WERI-Rb-1 (cell line): ENCODE measurements at regions not wholly inside any gene's neighbourhood (a gene's known extent, or its start where the extent isn't known, plus 50 kb on each side); places are given as distances from the start of the nearest gene placed in this dataset.

Source experiments
- DNase-seq: peaks from one replicate; pipeline ENCODE4 v3.0.0-alpha.2; 2020
- H3K27ac ChIP-seq: fragments of 250-450 bp; sonication (Bioruptor Pico); 2 replicates; pipeline ENCODE4 v1.5.1; 2020; ENCODE audit warnings: mild to moderate bottlenecking, moderate library complexity
- H3K27me3 ChIP-seq: fragments of 250-450 bp; sonication (Bioruptor Pico); 2 replicates; pipeline ENCODE4 v1.5.1; 2021; ENCODE audit warnings: mild to moderate bottlenecking, low read depth, moderate library complexity; ENCODE audit not compliant: insufficient read depth, severe bottlenecking
- H3K36me3 ChIP-seq: fragments of 250-450 bp; sonication (Bioruptor Pico); 2 replicates; pipeline ENCODE4 v1.5.1; 2020; ENCODE audit warnings: mild to moderate bottlenecking, moderate library complexity
- H3K4me3 ChIP-seq: 2 replicates; pipeline ENCODE4 v1.5.1; 2011; ENCODE audit warnings: low read depth, mild to moderate bottlenecking, control low read depth, low read length
- H3K9me3 ChIP-seq: fragments of 250-450 bp; sonication (Bioruptor Pico); 2 replicates; pipeline ENCODE4 v1.5.1; 2021; ENCODE audit warnings: mild to moderate bottlenecking, moderate library complexity; ENCODE audit not compliant: severe bottlenecking
- TF ChIP-seq, protein P1 (sequence below): IDR thresholded peaks from 2 replicates; pipeline ENCODE4 v1.5.1; 2011; ENCODE audit warnings: low read depth, mild to moderate bottlenecking, control low read depth, inconsistent platforms, low read length

GRCh38 chr3:83131236-83131635 lies 1369.8 kb upstream of the GBE1 start:
- Histone ChIP-seq H3K36me3 (no peaks in the 10 kb centered on the region), H3K9me3 (no peaks in the 10 kb centered on the region), H3K4me3 (no peak overlapping the region), H3K27ac (no peak overlapping the region), H3K27me3 (no peaks in the 10 kb centered on the region)
- TF ChIP-seq, protein P1, sequence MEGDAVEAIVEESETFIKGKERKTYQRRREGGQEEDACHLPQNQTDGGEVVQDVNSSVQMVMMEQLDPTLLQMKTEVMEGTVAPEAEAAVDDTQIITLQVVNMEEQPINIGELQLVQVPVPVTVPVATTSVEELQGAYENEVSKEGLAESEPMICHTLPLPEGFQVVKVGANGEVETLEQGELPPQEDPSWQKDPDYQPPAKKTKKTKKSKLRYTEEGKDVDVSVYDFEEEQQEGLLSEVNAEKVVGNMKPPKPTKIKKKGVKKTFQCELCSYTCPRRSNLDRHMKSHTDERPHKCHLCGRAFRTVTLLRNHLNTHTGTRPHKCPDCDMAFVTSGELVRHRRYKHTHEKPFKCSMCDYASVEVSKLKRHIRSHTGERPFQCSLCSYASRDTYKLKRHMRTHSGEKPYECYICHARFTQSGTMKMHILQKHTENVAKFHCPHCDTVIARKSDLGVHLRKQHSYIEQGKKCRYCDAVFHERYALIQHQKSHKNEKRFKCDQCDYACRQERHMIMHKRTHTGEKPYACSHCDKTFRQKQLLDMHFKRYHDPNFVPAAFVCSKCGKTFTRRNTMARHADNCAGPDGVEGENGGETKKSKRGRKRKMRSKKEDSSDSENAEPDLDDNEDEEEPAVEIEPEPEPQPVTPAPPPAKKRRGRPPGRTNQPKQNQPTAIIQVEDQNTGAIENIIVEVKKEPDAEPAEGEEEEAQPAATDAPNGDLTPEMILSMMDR: no peak
- DNase-seq: no peak

- Histone ChIP-seq H3K27ac (no peak overlapping the region), H3K4me3 (no peak overlapping the region), H3K36me3 (no peaks in the 10 kb centered on the region), H3K27me3 (no peaks in the 10 kb centered on the region), H3K9me3 (no peaks in the 10 kb centered on the region)
- TF ChIP-seq, protein P1: no peak
- DNase-seq: no peak
Observed at GRCh38 chr3:83122774-83123350, 1361.4 kb upstream of the GBE1 start.

DNA sequence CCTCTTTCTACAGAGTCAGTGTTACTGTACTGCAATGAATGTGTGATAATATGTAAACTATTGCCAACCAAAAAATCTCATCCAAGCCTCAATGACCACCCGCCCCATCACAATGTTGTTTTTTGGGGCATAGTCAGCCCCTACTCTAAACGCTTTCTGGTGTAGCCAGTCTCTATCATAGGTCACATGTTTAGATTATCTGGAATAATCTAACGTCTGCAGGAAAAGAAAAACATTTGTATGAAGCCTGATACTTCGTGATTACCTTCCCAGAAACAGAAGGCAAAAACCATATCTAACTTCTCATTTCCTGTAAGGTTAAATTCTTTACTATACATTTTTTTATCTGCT lies 1331.8 kb upstream of the GBE1 start:
- TF ChIP-seq, protein P1: no peak

GRCh38 chr3:83092521-83093221 lies 1331.2 kb upstream of the GBE1 start:
- Histone ChIP-seq H3K27me3 (no peaks in the 10 kb centered on the region), H3K4me3 (no peak overlapping the region), H3K36me3 (no peaks in the 10 kb centered on the region), H3K27ac (no peak overlapping the region), H3K9me3 (no peaks in the 10 kb centered on the region)
- TF ChIP-seq, protein P1: no peak
- no peak for DNase-seq

More for the DNA sequence above, 1331.8 kb upstream of the GBE1 start:
- H3K9me3 ChIP-seq: no peaks in the 10 kb centered on the region
- H3K36me3 ChIP-seq: no peaks in the 10 kb centered on the region
- H3K27ac ChIP-seq: no peak overlapping the region
- no peak for DNase-seq
- no peak overlapping the region for H3K4me3 ChIP-seq
- no peaks in the 10 kb centered on the region for H3K27me3 ChIP-seq

DNA sequence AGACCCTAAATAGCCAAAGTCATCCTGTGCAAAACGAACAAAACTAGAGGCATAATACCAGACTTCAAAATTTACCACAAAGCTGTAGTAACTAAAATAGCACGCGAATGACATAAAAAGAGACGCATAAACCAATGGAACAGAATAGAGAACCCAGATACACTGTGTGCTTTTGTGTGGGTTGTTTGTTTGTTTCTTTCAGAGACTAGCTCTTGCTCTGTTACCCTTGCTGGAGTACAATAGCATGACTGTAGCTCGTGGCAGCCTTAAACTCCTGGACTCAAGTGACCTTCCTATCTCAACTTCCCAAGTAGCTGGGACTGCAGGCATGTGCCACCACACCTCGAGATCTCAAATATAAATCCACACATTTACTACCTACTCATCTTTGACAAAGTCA lies 1314.6 kb upstream of the GBE1 start:
- TF ChIP-seq, protein P1: no peak
- DNase-seq: no peak
- Histone ChIP-seq H3K27me3 (no peaks in the 10 kb centered on the region), H3K36me3 (no peaks in the 10 kb centered on the region), H3K27ac (no peak overlapping the region), H3K4me3 (no peak overlapping the region), H3K9me3 (no peaks in the 10 kb centered on the region)

- H3K27me3 ChIP-seq: no peaks in the 10 kb centered on the region
- no peak for DNase-seq
- H3K9me3 ChIP-seq: no peaks in the 10 kb centered on the region
- TF ChIP-seq, protein P1: no peak
- H3K4me3 ChIP-seq: no peak overlapping the region
- no peak overlapping the region for H3K27ac ChIP-seq
- H3K36me3 ChIP-seq: no peaks in the 10 kb centered on the region
Observed at GRCh38 chr3:83074485-83074884, 1313.0 kb upstream of the GBE1 start.
